Stomach (tissue), 8 donors: ENCODE measurements at regions not wholly inside any gene's neighbourhood (a gene's known extent, or its start where the extent isn't known, plus 50 kb on each side); places are given as distances from the start of the nearest gene placed in this dataset.

Experiments
- DNase-seq, 2 donors: peaks; one replicate each; pipeline versions ENCODE4 v3.0.0 to v3.0.0-alpha.2; 2013 to 2019
- H3K27ac ChIP-seq, 5 donors: fragments of 200-600 bp in 4 of 5; sonication (generic) in 4 of 5; one replicate each; pipeline ENCODE4 v1.5.1; 2013 to 2019; ENCODE audit warnings: mild to moderate bottlenecking in 1 of 5, moderate library complexity in 1 of 5
- H3K27me3 ChIP-seq, 3 donors: fragments of 200-600 bp; sonication (generic); one replicate each; pipeline ENCODE4 v1.5.1; 2017 to 2019; ENCODE audit warnings: mixed run types in 1 of 3
- H3K36me3 ChIP-seq, 4 donors: fragments of 200-600 bp; sonication (generic); 1 replicate in 3 of 4; 2 replicates in 1 of 4; pipeline ENCODE4 v1.5.1; 2016 to 2019
- H3K4me1 ChIP-seq, 4 donors: fragments of 200-600 bp; sonication (generic); one replicate each; pipeline ENCODE4 v1.5.1; 2016 to 2019
- H3K4me3 ChIP-seq, 4 donors: fragments of 200-600 bp; sonication (generic) in 3 of 4; one replicate each; pipeline ENCODE4 v1.5.1; 2016 to 2019; ENCODE audit warnings: mild to moderate bottlenecking in 1 of 4
- H3K9me3 ChIP-seq, 4 donors: fragments of 200-600 bp; sonication (generic); one replicate each; pipeline ENCODE4 v1.5.1; 2016 to 2019
- CTCF ChIP-seq, 7 experiments: fragments of 450-650 bp in 4 of 7; fragments of 200-600 bp in 3 of 7; sonication (generic) in 3 of 7; IDR thresholded peaks; one replicate each; pipeline ENCODE4 v1.5.1; 2016 to 2019; ENCODE audit warnings: antibody characterized with exemption in 7 of 7, control low read depth in 2 of 7, mild to moderate bottlenecking in 1 of 7
- EP300 ChIP-seq: sonication (generic); formaldehyde crosslinking; IDR thresholded peaks from one replicate; pipeline ENCODE4 v1.6.1; 2017; ENCODE audit warnings: antibody characterized with exemption
- POLR2A ChIP-seq, 4 donors: fragments of 450-650 bp; IDR thresholded peaks; one replicate each; pipeline ENCODE4 v1.6.1; 2016; ENCODE audit warnings: antibody characterized with exemption in 4 of 4, control low read depth in 2 of 4, mild to moderate bottlenecking in 1 of 4, moderate library complexity in 1 of 4
- POLR2AphosphoS5 ChIP-seq, 3 donors: sonication (generic); formaldehyde crosslinking; IDR thresholded peaks; one replicate each; pipeline ENCODE4 v1.6.1; 2016; ENCODE audit warnings: antibody characterized with exemption in 3 of 3
- WGBS, 5 donors: extraction: QIAGEN DNeasy Blood & Tissue Kit in 3 of 5; methylation state at CpG; one replicate each; pipeline versions ENCODE4 v1.1.5 to v1.1.7; 2013 to 2018; 5-methylcytosine and 5-hydroxymethylcytosine counted together
- intact Hi-C: fragments of 100-400 bp; cut with DNase I; formaldehyde crosslinking; loops from one replicate; pipeline ENCODE4 v1.15.1; 2023; ENCODE audit warnings: low total_unique reads
- donor health status: healthy with polysubstance abuse.
- donor health status: Bipolar disorder and iron deficiency.
- donor health status: healthy.

- no peaks in the 10 kb centered on the region for H3K9me3 ChIP-seq
- no peaks in the 10 kb centered on the region for H3K27me3 ChIP-seq
- no peaks in the 10 kb centered on the region for H3K36me3 ChIP-seq
- H3K27ac ChIP-seq = no peak overlapping the region
- no peak for DNase-seq
- no peak overlapping the region for H3K4me3 ChIP-seq
- WGBS, 5 donors = 58 to 75% (median 66%) methylated on average over 2 of the region's 2 CpGs
- intact Hi-C loops = no loop called here
- no peaks in the 10 kb centered on the region for H3K4me1 ChIP-seq
- TF ChIP-seq EP300 = no peak
- TF ChIP-seq POLR2AphosphoS5 (IDR thresholded peaks at IDR 0.05) = no peak
- no peak for TF ChIP-seq POLR2A (IDR thresholded peaks at IDR 0.05)
- TF ChIP-seq CTCF (IDR thresholded peaks at IDR 0.05) = no peak
Observed at GRCh38 chr2:103859238-103859637, 994.7 kb upstream of the POU3F3 start.

GRCh38 chr2:103860016-103860415 is 993.9 kb upstream of the POU3F3 start:
- TF ChIP-seq CTCF (IDR thresholded peaks at IDR 0.05) (no peak), EP300 (no peak), POLR2A (IDR thresholded peaks at IDR 0.05) (no peak), POLR2AphosphoS5 (IDR thresholded peaks at IDR 0.05) (no peak)
- Histone ChIP-seq H3K27me3 (no peaks in the 10 kb centered on the region), H3K27ac (no peak overlapping the region), H3K4me1 (no peaks in the 10 kb centered on the region), H3K9me3 (no peaks in the 10 kb centered on the region), H3K36me3 (no peaks in the 10 kb centered on the region), H3K4me3 (no peak overlapping the region)
- 78 to 85% (median 79%) methylated on average over 2 of the region's 2 CpGs for WGBS, 5 donors
- no peak for DNase-seq
- intact Hi-C loops = no loop called here

GRCh38 chr2:103868396-103868795 is 985.5 kb upstream of the POU3F3 start:
- no peaks in the 10 kb centered on the region for H3K4me1 ChIP-seq
- H3K27ac ChIP-seq = no peak overlapping the region
- H3K9me3 ChIP-seq = peaks cover 0 to 7% (median 0%) of the 10 kb centered on the region in 4 donors
- intact Hi-C loops = no loop called here
- no peak overlapping the region for H3K4me3 ChIP-seq
- no peak for DNase-seq
- 84 to 92% (median 91%) methylated on average over 2 of the region's 2 CpGs for WGBS, 5 donors
- no peak for TF ChIP-seq POLR2AphosphoS5 (IDR thresholded peaks at IDR 0.05)
- no peak for TF ChIP-seq CTCF (IDR thresholded peaks at IDR 0.05)
- no peak for TF ChIP-seq EP300
- TF ChIP-seq POLR2A (IDR thresholded peaks at IDR 0.05) = no peak
- H3K36me3 ChIP-seq = no peaks in the 10 kb centered on the region
- H3K27me3 ChIP-seq = no peaks in the 10 kb centered on the region

- no peak for DNase-seq
- 61 to 71% (median 63%) methylated on average over 10 of the region's 10 CpGs for WGBS, 5 donors
- no peaks in the 10 kb centered on the region for H3K36me3 ChIP-seq
- H3K4me1 ChIP-seq = no peaks in the 10 kb centered on the region
- intact Hi-C loops = no loop called here
- H3K9me3 ChIP-seq = peaks cover 0 to 7% (median 0%) of the 10 kb centered on the region in 4 donors
- H3K27me3 ChIP-seq = no peaks in the 10 kb centered on the region
- no peak for TF ChIP-seq CTCF (IDR thresholded peaks at IDR 0.05)
- TF ChIP-seq POLR2A (IDR thresholded peaks at IDR 0.05) = no peak
- TF ChIP-seq POLR2AphosphoS5 (IDR thresholded peaks at IDR 0.05) = no peak
- no peak overlapping the region for H3K27ac ChIP-seq
- H3K4me3 ChIP-seq = no peak overlapping the region
Observed at GRCh38 chr2:103873716-103874351, 980.1 kb upstream of the POU3F3 start.
